Esophagus squamous epithelium (tissue), 5 donors: ENCODE measurements at regions not wholly inside any gene's neighbourhood (a gene's known extent, or its start where the extent isn't known, plus 50 kb on each side); places are given as distances from the start of the nearest gene placed in this dataset.

Source experiments
- DNase-seq: peaks from one replicate; lab custom pipeline; 2025; lab: John Stamatoyannopoulos, UW
- H3K27ac ChIP-seq, 4 donors: fragments of 200-600 bp; sonication (generic); one replicate each; pipeline ENCODE4 v1.5.1; 2016 to 2019; ENCODE audit warnings: mild to moderate bottlenecking in 1 of 4
- H3K27me3 ChIP-seq, 4 donors: fragments of 200-600 bp; sonication (generic); 1 replicate in 3 of 4; 2 replicates in 1 of 4; pipeline versions ENCODE4 v1.5.1 to v1.6.0; 2017 to 2021; ENCODE audit warnings: antibody characterized with exemption in 1 of 4
- H3K36me3 ChIP-seq, 3 donors: fragments of 200-600 bp; sonication (generic); one replicate each; pipeline ENCODE4 v1.5.1; 2016 to 2019
- H3K4me1 ChIP-seq, 3 donors: fragments of 200-600 bp; sonication (generic); one replicate each; pipeline ENCODE4 v1.5.1; 2017 to 2019
- H3K4me3 ChIP-seq, 4 donors: fragments of 200-600 bp; sonication (generic); 1 replicate in 3 of 4; 2 replicates in 1 of 4; pipeline ENCODE4 v1.5.1; 2016 to 2019; ENCODE audit warnings: mild to moderate bottlenecking in 2 of 4, moderate library complexity in 1 of 4
- H3K9me3 ChIP-seq, 3 donors: fragments of 200-600 bp; sonication (generic); one replicate each; pipeline ENCODE4 v1.5.1; 2016 to 2019
- CTCF ChIP-seq, 6 experiments: fragments of 450-650 bp in 4 of 6; fragments of 200-600 bp in 2 of 6; sonication (generic) in 2 of 6; IDR thresholded peaks; one replicate each; pipeline ENCODE4 v1.5.1; 2016 to 2019; ENCODE audit warnings: antibody characterized with exemption in 6 of 6, mild to moderate bottlenecking in 4 of 6, moderate library complexity in 4 of 6
- POLR2A ChIP-seq, 4 donors: fragments of 450-650 bp; IDR thresholded peaks; one replicate each; pipeline ENCODE4 v1.6.1; 2017; ENCODE audit warnings: antibody characterized with exemption in 4 of 4, mild to moderate bottlenecking in 4 of 4, moderate library complexity in 3 of 4
- WGBS, 2 donors: methylation state at CpG; one replicate each; pipeline ENCODE4 v1.1.5; 2018; 5-methylcytosine and 5-hydroxymethylcytosine counted together
- intact Hi-C: fragments of 100-400 bp; cut with DNase I; formaldehyde crosslinking; loops from one replicate; pipeline ENCODE4 v1.15.0; 2022
- donor health status: DM: yes; HTN: yes; CAD: no.

GRCh38 chr9:110125763-110126351, 82.1 kb downstream of the C9orf152 start:
- intact Hi-C loops, result no loop called here
- Histone ChIP-seq H3K9me3 (no peaks in the 10 kb centered on the region), H3K4me3 (peak overlapping the region in 3 of 4 donors; percentile 10 to 56 (median 10)), H3K27ac (peak overlapping the region; percentile 65 to 90 (median 84)), H3K4me1 (peaks cover 6 to 78% (median 38%) of the 10 kb centered on the region in 3 donors), H3K36me3 (no peaks in the 10 kb centered on the region), H3K27me3 (no peaks in the 10 kb centered on the region)
- TF ChIP-seq CTCF (IDR thresholded peaks at IDR 0.05) (no peak), POLR2A (IDR thresholded peaks at IDR 0.05) (no peak)
- no peak for DNase-seq
- WGBS, 2 donors, result 45 to 63% methylated on average over 7 to 8 of the region's 8 CpGs

GRCh38 chr9:110126499-110126941, 81.4 kb downstream of the C9orf152 start:
- DNase-seq, result no peak
- Histone ChIP-seq H3K9me3 (no peaks in the 10 kb centered on the region), H3K36me3 (no peaks in the 10 kb centered on the region), H3K27me3 (no peaks in the 10 kb centered on the region), H3K4me3 (peak overlapping the region in 2 of 4 donors; percentile 10 to 56), H3K27ac (peak overlapping the region; percentile 65 to 90 (median 84)), H3K4me1 (peaks cover 6 to 78% (median 32%) of the 10 kb centered on the region in 3 donors)
- WGBS, 2 donors, result 39 to 58% methylated on average over 6 to 7 of the region's 7 CpGs
- TF ChIP-seq POLR2A (IDR thresholded peaks at IDR 0.05), result no peak
- TF ChIP-seq CTCF (IDR thresholded peaks at IDR 0.05), result no peak
- intact Hi-C loops, result no loop called here

- H3K4me1 ChIP-seq, result peaks cover 6 to 76% (median 31%) of the 10 kb centered on the region in 3 donors
- WGBS, 2 donors, result 34 to 49% methylated on average over 17 to 21 of the region's 23 CpGs
- H3K36me3 ChIP-seq, result no peaks in the 10 kb centered on the region
- H3K27ac ChIP-seq, result peak overlapping the region; percentile 65 to 90 (median 84)
- H3K9me3 ChIP-seq, result no peaks in the 10 kb centered on the region
- no peak for TF ChIP-seq CTCF (IDR thresholded peaks at IDR 0.05)
- peak in 1 of 4 donors; percentile 17 for TF ChIP-seq POLR2A (IDR thresholded peaks at IDR 0.05)
- intact Hi-C loops, result no loop called here
- peak overlapping the region in 3 of 4 donors; percentile 23 to 56 (median 32) for H3K4me3 ChIP-seq
- no peak for DNase-seq
- no peaks in the 10 kb centered on the region for H3K27me3 ChIP-seq
Measured at GRCh38 chr9:110126986-110127864, 80.7 kb downstream of the C9orf152 start.

GRCh38 chr9:110128664-110129329, 79.2 kb downstream of the C9orf152 start:
- peaks cover 6 to 80% (median 37%) of the 10 kb centered on the region in 3 donors for H3K4me1 ChIP-seq
- H3K9me3 ChIP-seq, result no peaks in the 10 kb centered on the region
- TF ChIP-seq POLR2A (IDR thresholded peaks at IDR 0.05), result no peak
- H3K36me3 ChIP-seq, result no peaks in the 10 kb centered on the region
- 65 to 67% methylated on average over 6 to 7 of the region's 7 CpGs for WGBS, 2 donors
- no peak for DNase-seq
- no peaks in the 10 kb centered on the region for H3K27me3 ChIP-seq
- H3K4me3 ChIP-seq, result peak overlapping the region in 1 of 4 donors; percentile 16
- intact Hi-C loops, result no loop called here
- peak overlapping the region in 3 of 4 donors; percentile 83 to 90 (median 86) for H3K27ac ChIP-seq

GRCh38 chr9:110129425-110129824, 78.5 kb downstream of the C9orf152 start:
- TF ChIP-seq CTCF (IDR thresholded peaks at IDR 0.05) (no peak), POLR2A (IDR thresholded peaks at IDR 0.05) (no peak)
- WGBS, 2 donors, result 27 to 63% methylated on average over 1 of the region's 1 CpG
- Histone ChIP-seq H3K9me3 (no peaks in the 10 kb centered on the region), H3K4me1 (peaks cover 6 to 78% (median 39%) of the 10 kb centered on the region in 3 donors), H3K27ac (peak overlapping the region in 3 of 4 donors; percentile 83 to 90 (median 86)), H3K36me3 (no peaks in the 10 kb centered on the region), H3K4me3 (no peak overlapping the region), H3K27me3 (no peaks in the 10 kb centered on the region)
- intact Hi-C loops, result no loop called here
- DNase-seq, result no peak
